ENCODE measurements at regions not wholly inside any gene's neighbourhood (a gene's known extent, or its start where the extent isn't known, plus 50 kb on each side); places are given as distances from the start of the nearest gene placed in this dataset.
A peak's percentile ranks its signal among the peaks of the same experiment; 100 is the strongest.

DNA sequence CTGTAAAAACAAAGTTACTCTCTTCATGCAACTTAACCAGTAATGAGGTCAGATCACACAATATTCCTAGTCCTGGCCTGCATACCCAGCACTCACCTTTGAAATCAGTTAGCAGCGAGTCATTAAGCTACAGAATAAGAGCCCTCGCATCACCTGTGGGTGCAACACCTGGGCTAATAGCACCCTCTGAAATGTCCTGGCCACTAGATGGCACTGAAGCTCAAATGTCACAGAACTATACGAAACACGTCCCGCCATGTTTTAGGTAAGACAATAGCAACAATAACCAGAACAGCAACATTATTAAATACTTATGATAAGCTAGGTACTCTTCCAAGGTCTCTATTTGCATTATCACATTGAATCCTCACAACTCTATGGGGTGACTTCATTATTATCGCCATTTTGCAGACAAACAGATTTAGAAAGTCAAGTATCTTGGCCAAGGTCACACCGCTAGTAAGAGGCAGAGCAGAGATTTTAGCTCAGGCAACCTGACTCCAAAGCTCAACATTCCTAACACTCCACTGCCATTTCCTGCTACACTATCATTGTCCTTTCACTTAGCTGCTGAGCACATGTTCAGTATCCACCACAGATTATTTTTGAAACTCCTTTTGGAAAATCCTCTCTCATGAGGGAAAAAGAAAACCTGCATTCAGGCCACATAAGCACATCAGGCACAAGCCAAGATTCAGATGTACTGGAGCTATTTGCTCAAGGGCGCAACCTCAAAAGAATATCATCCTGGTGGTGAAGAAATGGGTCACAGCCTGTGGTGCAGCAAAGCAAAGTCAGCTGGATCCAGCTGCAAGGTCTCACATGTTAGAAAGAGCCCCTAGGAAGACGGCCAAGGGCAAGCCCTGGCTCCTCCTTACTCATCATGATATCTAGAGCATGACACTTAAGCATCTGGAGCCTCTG lies 59.5 kb upstream of the KDR start:
- Histone ChIP-seq H4K20me1 (ENCODE audit: control insufficient read depth, extremely low read depth, insufficient read depth, low read length) (no peaks in the 10 kb centered on the region), H3K4me2 (ENCODE audit: control insufficient read depth, extremely low read depth, insufficient read depth, low read depth, low read length) (peak overlapping the region; percentile 51), H3K36me3 (ENCODE audit: control insufficient read depth in 2 of 2, extremely low read depth in 1 of 2, insufficient read depth in 2 of 2, low read length in 2 of 2) (no peaks in the 10 kb centered on the region), H3K4me3 (ENCODE audit: control insufficient read depth in 2 of 3, extremely low read depth in 1 of 3, insufficient read depth in 2 of 3, low read depth in 1 of 3, low read length in 3 of 3) (no peak overlapping the region), H3K27ac (ENCODE audit: control insufficient read depth, insufficient read depth, low read length) (peak overlapping the region; percentile 43), H3K27me3 (ENCODE audit: control insufficient read depth, extremely low read depth, insufficient read depth, low read length) (no peaks in the 10 kb centered on the region), H2AFZ (ENCODE audit: control insufficient read depth, low read length) (peak overlapping the region; percentile 43), H3K79me2 (ENCODE audit: control insufficient read depth, insufficient read depth, low read length) (no peaks in the 10 kb centered on the region), H3K9me3 (ENCODE audit: control insufficient read depth, low read depth, low read length) (no peaks in the 10 kb centered on the region), H3K4me1 (ENCODE audit: control insufficient read depth, extremely low read depth, insufficient read depth, low read length) (peaks cover 17% of the 10 kb centered on the region), H3K9ac (ENCODE audit: control insufficient read depth, extremely low read depth, insufficient read depth, low read length) (no peak overlapping the region), H3K9me1 (ENCODE audit: control insufficient read depth, extremely low read depth, insufficient read depth, low read length) (no peaks in the 10 kb centered on the region)
- DNase-seq (ENCODE audit: low read depth, low spot score): peak; percentile 52
- no peak for FAIRE-seq
- dilution Hi-C loops (cut with MboI; ENCODE audit: extremely low pct_ligation_motif_present, low sequenced_read_pairs): no loop called here
- TF ChIP-seq EZH2 (IDR thresholded peaks at IDR 0.05; ENCODE audit: low read length) (no peak), CTCF (optimal IDR thresholded peaks at IDR 0.05 in 1 of 3, IDR thresholded peaks at IDR 0.05 in 1 of 3, conservative IDR thresholded peaks at IDR 0.05 in 1 of 3; ENCODE audit: extremely low read depth in 1 of 3, insufficient read depth in 2 of 3, low read length in 3 of 3) (peak; percentile 57 to 84 (median 73))

DNA sequence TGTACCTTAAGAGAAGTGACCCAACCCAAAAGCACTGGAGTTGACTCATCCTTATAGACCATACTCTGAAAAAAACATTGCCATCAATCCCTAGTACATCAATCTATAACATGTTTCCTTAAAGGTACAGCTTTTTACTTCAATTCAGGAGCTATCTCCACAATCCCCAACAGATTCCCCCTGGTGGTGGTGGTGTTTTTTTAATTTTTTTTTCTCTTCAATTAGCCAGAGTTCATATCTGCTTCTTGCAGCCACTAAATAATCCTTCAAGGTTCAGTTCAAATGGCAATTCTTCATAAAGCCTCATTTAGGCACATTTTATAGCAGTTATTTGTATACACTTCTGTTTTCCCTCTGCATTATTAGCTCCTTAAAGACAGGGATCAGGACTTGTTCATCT lies 60.7 kb upstream of the KDR start:
- H3K4me3 ChIP-seq (ENCODE audit: control insufficient read depth in 2 of 3, extremely low read depth in 1 of 3, insufficient read depth in 2 of 3, low read depth in 1 of 3, low read length in 3 of 3): no peak overlapping the region
- no peaks in the 10 kb centered on the region for H4K20me1 ChIP-seq (ENCODE audit: control insufficient read depth, extremely low read depth, insufficient read depth, low read length)
- no peaks in the 10 kb centered on the region for H3K27me3 ChIP-seq (ENCODE audit: control insufficient read depth, extremely low read depth, insufficient read depth, low read length)
- peaks cover 17% of the 10 kb centered on the region for H3K4me1 ChIP-seq (ENCODE audit: control insufficient read depth, extremely low read depth, insufficient read depth, low read length)
- H3K79me2 ChIP-seq (ENCODE audit: control insufficient read depth, insufficient read depth, low read length): no peaks in the 10 kb centered on the region
- no peak overlapping the region for H3K9ac ChIP-seq (ENCODE audit: control insufficient read depth, extremely low read depth, insufficient read depth, low read length)
- H3K36me3 ChIP-seq (ENCODE audit: control insufficient read depth in 2 of 2, extremely low read depth in 1 of 2, insufficient read depth in 2 of 2, low read length in 2 of 2): no peaks in the 10 kb centered on the region
- no peak overlapping the region for H2AFZ ChIP-seq (ENCODE audit: control insufficient read depth, low read length)
- no peak for DNase-seq (ENCODE audit: low read depth, low spot score)
- TF ChIP-seq EZH2 (IDR thresholded peaks at IDR 0.05; ENCODE audit: low read length) (no peak), CTCF (optimal IDR thresholded peaks at IDR 0.05 in 1 of 3, IDR thresholded peaks at IDR 0.05 in 1 of 3, conservative IDR thresholded peaks at IDR 0.05 in 1 of 3; ENCODE audit: extremely low read depth in 1 of 3, insufficient read depth in 2 of 3, low read length in 3 of 3) (no peak)
- H3K27ac ChIP-seq (ENCODE audit: control insufficient read depth, insufficient read depth, low read length): no peak overlapping the region
- dilution Hi-C loops (cut with MboI; ENCODE audit: extremely low pct_ligation_motif_present, low sequenced_read_pairs): no loop called here
- H3K9me1 ChIP-seq (ENCODE audit: control insufficient read depth, extremely low read depth, insufficient read depth, low read length): no peaks in the 10 kb centered on the region
- H3K9me3 ChIP-seq (ENCODE audit: control insufficient read depth, low read depth, low read length): no peaks in the 10 kb centered on the region
- H3K4me2 ChIP-seq (ENCODE audit: control insufficient read depth, extremely low read depth, insufficient read depth, low read depth, low read length): no peak overlapping the region
- FAIRE-seq: no peak

Data from keratinocyte (primary cell).